ENCODE measurements at regions not wholly inside any gene's neighbourhood (a gene's known extent, or its start where the extent isn't known, plus 50 kb on each side); places are given as distances from the start of the nearest gene placed in this dataset.

GRCh38 chr2:7407906-7408680, 490.9 kb downstream of the RNF144A start:
- no peak for TF ChIP-seq ZNF302 (tag by site-specific recombination; IDR thresholded peaks at IDR 0.05; ENCODE audit: low read depth)
- no peak for TF ChIP-seq SALL2 (tag by site-specific recombination; IDR thresholded peaks at IDR 0.05; ENCODE audit: borderline replicate concordance)
- no peak for TF ChIP-seq ZSCAN5A (tag by site-specific recombination; IDR thresholded peaks at IDR 0.05)
- no peak for TF ChIP-seq BCL11A (tag by site-specific recombination; IDR thresholded peaks at IDR 0.05; ENCODE audit: low read depth)
- no peak for TF ChIP-seq ZNF26 (tag by site-specific recombination; IDR thresholded peaks at IDR 0.05)
- TF ChIP-seq ZNF174 (tag by site-specific recombination; IDR thresholded peaks at IDR 0.05) = no peak
- TF ChIP-seq ZBTB7A (tag by site-specific recombination; IDR thresholded peaks at IDR 0.05; ENCODE audit: low read depth) = no peak
- no peak for TF ChIP-seq YY1 (tag by site-specific recombination; IDR thresholded peaks at IDR 0.05)
- no peak for TF ChIP-seq CTCF (tag by site-specific recombination; IDR thresholded peaks at IDR 0.05)
- no peak for TF ChIP-seq REPIN1 (tag by site-specific recombination; IDR thresholded peaks at IDR 0.05; ENCODE audit: low read depth)
- TF ChIP-seq ZNF2 (tag by site-specific recombination; IDR thresholded peaks at IDR 0.05) = no peak
